CD4-positive, alpha-beta T cell (primary cell): ENCODE measurements at regions not wholly inside any gene's neighbourhood (a gene's known extent, or its start where the extent isn't known, plus 50 kb on each side); places are given as distances from the start of the nearest gene placed in this dataset.

Experiments used
- ATAC-seq: fragments of 200-7000 bp; cut with Tn5 transposase; one replicate; pipeline ENCODE4 v1.10.0; 2022; ENCODE audit warnings: mild to moderate bottlenecking; ENCODE audit not compliant: poor library complexity
- CTCF ChIA-PET: fragments of 350-600 bp; sonication (Branson Sonifier 250); formaldehyde crosslinking; loops from one replicate; lab custom pipeline; 2021; ENCODE audit warnings: antibody characterized with exemption, inconsistent platforms; lab: Charles Lee
- POLR2A ChIA-PET: fragments of 350-600 bp; sonication (Branson Sonifier 250); formaldehyde crosslinking; loops from one replicate; lab custom pipeline; 2021; ENCODE audit warnings: antibody characterized with exemption, inconsistent platforms; lab: Charles Lee
- DNase-seq, 14 experiments: peaks; one replicate each; pipeline ENCODE4 v3.0.0-alpha.2; 2013 to 2020; ENCODE audit warnings: mixed read lengths in 2 of 14
- H3K27ac ChIP-seq, 2 donors: one replicate each; pipeline versions ENCODE4 v1.5.1 to v1.7.0; 2013; ENCODE audit warnings: low read length in 2 of 2, low read depth in 1 of 2, mild to moderate bottlenecking in 1 of 2
- H3K27me3 ChIP-seq, 2 experiments: 1 replicate in 1 of 2; 2 replicates in 1 of 2; pipeline versions ENCODE4 v1.6.1 to v1.7.0; 2013; ENCODE audit warnings: low read length in 2 of 2, control low read depth in 1 of 2, mild to moderate bottlenecking in 1 of 2, moderate library complexity in 1 of 2; ENCODE audit not compliant: insufficient read depth in 2 of 2, control insufficient read depth in 1 of 2
- H3K36me3 ChIP-seq: one replicate; pipeline ENCODE4 v1.6.1; 2013; ENCODE audit warnings: low read length, control low read depth; ENCODE audit not compliant: insufficient read depth
- H3K4me1 ChIP-seq: one replicate; pipeline ENCODE4 v1.6.1; 2013; ENCODE audit warnings: low read length, control low read depth; ENCODE audit not compliant: insufficient read depth
- H3K4me3 ChIP-seq: one replicate; pipeline ENCODE4 v1.5.1; 2013; ENCODE audit warnings: mild to moderate bottlenecking, low read length, moderate library complexity
- H3K9me3 ChIP-seq, 2 experiments: 1 replicate in 1 of 2; 2 replicates in 1 of 2; pipeline versions ENCODE4 v1.6.1 to v1.7.0; 2013; ENCODE audit warnings: low read length in 2 of 2, mild to moderate bottlenecking in 2 of 2, control low read depth in 1 of 2, moderate library complexity in 1 of 2; ENCODE audit not compliant: control insufficient read depth in 1 of 2, insufficient read depth in 1 of 2
- H3K27ac Mint-ChIP-seq: one replicate; pipeline ENCODE4 v1.8.0; 2020; ENCODE audit warnings: mixed read lengths
- H3K27me3 Mint-ChIP-seq: one replicate; pipeline ENCODE4 v1.8.0; 2021; ENCODE audit warnings: mixed read lengths
- H3K36me3 Mint-ChIP-seq: one replicate; pipeline ENCODE4 v1.8.0; 2021; ENCODE audit warnings: low read depth, mixed read lengths
- H3K4me1 Mint-ChIP-seq: one replicate; pipeline ENCODE4 v1.8.0; 2021; ENCODE audit warnings: low read depth, mixed read lengths
- H3K4me3 Mint-ChIP-seq: one replicate; pipeline ENCODE4 v1.8.0; 2020; ENCODE audit warnings: mild to moderate bottlenecking, mixed read lengths
- H3K9me3 Mint-ChIP-seq: one replicate; pipeline ENCODE4 v1.8.0; 2020; ENCODE audit warnings: mixed read lengths
- intact Hi-C, 2 experiments: fragments of 100-400 bp; cut with DNase I in 1 of 2; cut with micrococcal nuclease in 1 of 2; formaldehyde crosslinking; loops; one replicate each; pipeline versions ENCODE4 v1.15.1 to v1.9.0; 2023 to 2025; cut with DNase I, micrococcal nuclease
- TF ChIP-seq, protein P1 (sequence below): fragments of 200-600 bp; IDR thresholded peaks from one replicate; pipeline ENCODE4 v1.8.0; 2022; ENCODE audit warnings: antibody characterized with exemption, mild to moderate bottlenecking

DNA sequence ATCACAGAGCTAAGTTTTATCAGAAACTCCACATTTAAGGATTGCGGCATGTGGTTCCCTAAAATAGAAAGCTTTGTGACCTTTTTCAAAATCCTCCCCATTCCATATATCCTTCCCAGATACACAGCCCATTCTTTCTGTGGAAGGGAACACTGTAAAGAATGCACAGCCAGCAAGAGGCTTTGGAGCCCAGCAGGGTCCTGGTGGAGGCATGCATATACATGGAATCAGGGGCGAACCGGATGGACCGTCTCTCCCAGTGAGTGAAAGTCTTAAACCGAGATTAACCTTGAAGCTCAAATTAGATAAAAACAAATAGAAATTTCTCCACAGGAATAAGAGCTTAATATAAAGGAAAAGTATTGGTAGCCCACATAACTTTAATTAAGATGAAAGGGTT is 436.2 kb upstream of the MDFIC2 start:
- ChIA-PET POLR2A (no interaction called here), CTCF (no interaction called here)

DNA sequence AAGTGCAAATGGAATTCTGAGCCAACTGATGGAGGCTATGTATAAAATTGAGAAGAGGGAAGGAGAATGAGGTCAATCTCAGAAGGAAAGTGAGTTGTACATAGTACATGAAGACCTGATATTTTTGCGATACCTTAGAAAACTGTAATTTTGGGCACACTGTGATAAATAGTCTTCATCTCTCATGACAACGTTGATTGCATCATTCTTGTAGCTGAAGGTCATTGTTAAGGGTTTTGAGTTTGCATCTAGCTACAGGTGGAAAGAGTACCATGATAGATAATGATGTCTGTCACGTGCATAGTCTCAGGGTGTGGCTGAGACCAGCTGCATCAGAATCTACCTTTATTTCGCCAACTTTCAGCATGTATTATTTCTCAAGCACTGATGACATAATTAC is 435.4 kb upstream of the MDFIC2 start:
- H3K27ac Mint-ChIP-seq = no peak overlapping the region
- peaks cover 3 to 4% of the 10 kb centered on the region in 2 experiments for H3K27me3 ChIP-seq
- ChIA-PET CTCF (interaction anchor here (0.5 kb wide), 1 partner anchor 163 kb away, joined by 3 read pairs; no protein-coding TSS in a partner anchor), POLR2A (no interaction called here)
- DNase-seq (no peak), ATAC-seq (no peak)
- H3K4me1 Mint-ChIP-seq = no peaks in the 10 kb centered on the region
- TF ChIP-seq, protein P1, sequence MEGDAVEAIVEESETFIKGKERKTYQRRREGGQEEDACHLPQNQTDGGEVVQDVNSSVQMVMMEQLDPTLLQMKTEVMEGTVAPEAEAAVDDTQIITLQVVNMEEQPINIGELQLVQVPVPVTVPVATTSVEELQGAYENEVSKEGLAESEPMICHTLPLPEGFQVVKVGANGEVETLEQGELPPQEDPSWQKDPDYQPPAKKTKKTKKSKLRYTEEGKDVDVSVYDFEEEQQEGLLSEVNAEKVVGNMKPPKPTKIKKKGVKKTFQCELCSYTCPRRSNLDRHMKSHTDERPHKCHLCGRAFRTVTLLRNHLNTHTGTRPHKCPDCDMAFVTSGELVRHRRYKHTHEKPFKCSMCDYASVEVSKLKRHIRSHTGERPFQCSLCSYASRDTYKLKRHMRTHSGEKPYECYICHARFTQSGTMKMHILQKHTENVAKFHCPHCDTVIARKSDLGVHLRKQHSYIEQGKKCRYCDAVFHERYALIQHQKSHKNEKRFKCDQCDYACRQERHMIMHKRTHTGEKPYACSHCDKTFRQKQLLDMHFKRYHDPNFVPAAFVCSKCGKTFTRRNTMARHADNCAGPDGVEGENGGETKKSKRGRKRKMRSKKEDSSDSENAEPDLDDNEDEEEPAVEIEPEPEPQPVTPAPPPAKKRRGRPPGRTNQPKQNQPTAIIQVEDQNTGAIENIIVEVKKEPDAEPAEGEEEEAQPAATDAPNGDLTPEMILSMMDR = no peak
- no peaks in the 10 kb centered on the region for H3K4me1 ChIP-seq
- H3K27ac ChIP-seq = no peak overlapping the region
- no peaks in the 10 kb centered on the region for H3K36me3 ChIP-seq
- H3K4me3 ChIP-seq = no peak overlapping the region
- H3K27me3 Mint-ChIP-seq = peaks cover 27% of the 10 kb centered on the region
- H3K9me3 Mint-ChIP-seq = no peaks in the 10 kb centered on the region
- H3K4me3 Mint-ChIP-seq = no peak overlapping the region
- no peaks in the 10 kb centered on the region for H3K9me3 ChIP-seq
- intact Hi-C loops = no loop called here
- H3K36me3 Mint-ChIP-seq = no peaks in the 10 kb centered on the region

More for the DNA sequence above, 436.2 kb upstream of the MDFIC2 start:
- Mint-ChIP-seq H3K36me3 (no peaks in the 10 kb centered on the region), H3K27ac (no peak overlapping the region), H3K9me3 (no peaks in the 10 kb centered on the region), H3K4me1 (no peaks in the 10 kb centered on the region), H3K27me3 (peaks cover 27% of the 10 kb centered on the region), H3K4me3 (no peak overlapping the region)
- Histone ChIP-seq H3K9me3 (no peaks in the 10 kb centered on the region), H3K4me3 (no peak overlapping the region), H3K4me1 (no peaks in the 10 kb centered on the region), H3K36me3 (no peaks in the 10 kb centered on the region), H3K27ac (no peak overlapping the region), H3K27me3 (peaks cover 3 to 4% of the 10 kb centered on the region in 2 experiments)
- intact Hi-C loops = no loop called here
- no peak for ATAC-seq
- TF ChIP-seq, protein P1 = no peak
- DNase-seq = no peak

GRCh38 chr3:70744536-70744935 is 432.1 kb upstream of the MDFIC2 start:
- no peak overlapping the region for H3K27ac Mint-ChIP-seq
- POLR2A ChIA-PET = no interaction called here
- CTCF ChIA-PET = no interaction called here
- no peaks in the 10 kb centered on the region for H3K36me3 Mint-ChIP-seq
- DNase-seq = no peak
- Histone ChIP-seq H3K4me1 (no peaks in the 10 kb centered on the region), H3K9me3 (no peaks in the 10 kb centered on the region), H3K36me3 (no peaks in the 10 kb centered on the region), H3K27me3 (peaks cover 3 to 4% of the 10 kb centered on the region in 2 experiments), H3K4me3 (no peak overlapping the region), H3K27ac (no peak overlapping the region)
- TF ChIP-seq, protein P1 = no peak
- no peaks in the 10 kb centered on the region for H3K9me3 Mint-ChIP-seq
- ATAC-seq = no peak
- intact Hi-C loops = no loop called here
- H3K4me1 Mint-ChIP-seq = no peaks in the 10 kb centered on the region
- no peak overlapping the region for H3K4me3 Mint-ChIP-seq
- H3K27me3 Mint-ChIP-seq = peaks cover 21% of the 10 kb centered on the region
